Smooth muscle cell (in vitro differentiated cells): ENCODE measurements at regions not wholly inside any gene's neighbourhood (a gene's known extent, or its start where the extent isn't known, plus 50 kb on each side); places are given as distances from the start of the nearest gene placed in this dataset.

Source experiments
- DNase-seq: peaks from one replicate; lab custom pipeline; 2025; ENCODE audit not compliant: unreplicated experiment; lab: John Stamatoyannopoulos, UW
- H2AFZ ChIP-seq: fragments of 200-600 bp; sonication (generic); 2 replicates; pipeline ENCODE4 v1.6.0; 2016; ENCODE audit warnings: antibody characterized with exemption, low read depth, mild to moderate bottlenecking
- H3F3A ChIP-seq: fragments of 200-600 bp; sonication (generic); 2 replicates; pipeline ENCODE4 v1.6.0; 2017; ENCODE audit warnings: antibody characterized with exemption, low read depth
- H3K27ac ChIP-seq: fragments of 200-600 bp; sonication (generic); 2 replicates; pipeline ENCODE4 v1.5.1; 2016; ENCODE audit warnings: low read depth, mild to moderate bottlenecking
- H3K27me3 ChIP-seq: fragments of 200-600 bp; sonication (generic); 2 replicates; pipeline ENCODE4 v1.6.1; 2016; ENCODE audit warnings: low read depth, mild to moderate bottlenecking
- H3K36me3 ChIP-seq: fragments of 200-600 bp; sonication (generic); 2 replicates; pipeline ENCODE4 v1.5.1; 2016; ENCODE audit warnings: low read depth
- H3K4me1 ChIP-seq: fragments of 200-600 bp; sonication (generic); 2 replicates; pipeline ENCODE4 v1.5.1; 2016; ENCODE audit warnings: low read depth
- H3K4me2 ChIP-seq: fragments of 200-600 bp; sonication (generic); 2 replicates; pipeline ENCODE4 v1.6.0; 2016; ENCODE audit warnings: mild to moderate bottlenecking
- H3K4me3 ChIP-seq: fragments of 200-600 bp; sonication (generic); 2 replicates; pipeline ENCODE4 v1.5.1; 2016; ENCODE audit warnings: mild to moderate bottlenecking
- H3K79me2 ChIP-seq: fragments of 200-600 bp; sonication (generic); 2 replicates; pipeline ENCODE4 v1.6.0; 2016; ENCODE audit warnings: low read depth, mild to moderate bottlenecking
- H3K9ac ChIP-seq: fragments of 200-600 bp; sonication (generic); 2 replicates; pipeline ENCODE4 v1.6.0; 2016; ENCODE audit warnings: low read depth
- H3K9me3 ChIP-seq: fragments of 200-600 bp; sonication (generic); replicated peaks from 2 replicates; pipeline ENCODE4 v1.5.1; 2016; ENCODE audit warnings: low read depth
- H4K20me1 ChIP-seq: fragments of 200-600 bp; sonication (generic); 2 replicates; pipeline ENCODE4 v1.6.0; 2016; ENCODE audit warnings: low read depth
- CTCF ChIP-seq: fragments of 200-600 bp; sonication (generic); IDR thresholded peaks from 2 replicates; pipeline ENCODE4 v1.5.1; 2017; ENCODE audit warnings: borderline replicate concordance, mild to moderate bottlenecking, antibody characterized with exemption; ENCODE audit not compliant: insufficient read depth, poor library complexity, severe bottlenecking
- WGBS: methylation state at CpG from one replicate; pipeline ENCODE4 v1.1.7; 2016; ENCODE audit warnings: low lambda C conversion rate; 5-methylcytosine and 5-hydroxymethylcytosine counted together

DNA sequence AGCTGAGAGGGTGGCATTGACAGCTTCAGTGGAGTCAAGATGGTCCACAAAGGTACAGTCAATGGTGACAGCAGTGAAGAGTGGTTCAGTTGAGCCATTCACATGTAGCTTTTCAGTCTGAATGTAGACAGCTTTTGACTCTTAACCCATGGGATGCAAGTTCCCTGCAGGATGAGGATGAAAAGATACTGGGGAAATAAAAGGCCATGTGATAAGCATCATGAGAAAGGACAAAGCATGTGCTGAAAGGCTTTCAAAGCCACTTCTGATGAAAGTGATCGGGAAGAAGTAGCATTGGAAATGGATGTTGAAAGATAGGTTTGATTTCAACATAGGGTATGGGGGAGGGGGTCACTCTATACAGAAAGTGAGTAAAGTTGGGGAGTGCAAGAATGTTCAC, 182.9 kb downstream of the ETS1 start:
- no peak for TF ChIP-seq CTCF
- no peaks in the 10 kb centered on the region for H3K79me2 ChIP-seq
- WGBS, result 84% methylated on average over 1 of the region's 1 CpG
- H4K20me1 ChIP-seq, result no peaks in the 10 kb centered on the region
- H2AFZ ChIP-seq, result no peak overlapping the region
- H3K9ac ChIP-seq, result no peak overlapping the region
- H3K9me3 ChIP-seq, result no peaks in the 10 kb centered on the region
- H3K4me2 ChIP-seq, result no peak overlapping the region
- peaks cover 14% of the 10 kb centered on the region for H3K4me1 ChIP-seq
- H3F3A ChIP-seq, result peaks cover 35% of the 10 kb centered on the region
- no peak overlapping the region for H3K4me3 ChIP-seq
- no peaks in the 10 kb centered on the region for H3K27me3 ChIP-seq
- no peak overlapping the region for H3K27ac ChIP-seq
- no peaks in the 10 kb centered on the region for H3K36me3 ChIP-seq
- DNase-seq, result no peak

DNA sequence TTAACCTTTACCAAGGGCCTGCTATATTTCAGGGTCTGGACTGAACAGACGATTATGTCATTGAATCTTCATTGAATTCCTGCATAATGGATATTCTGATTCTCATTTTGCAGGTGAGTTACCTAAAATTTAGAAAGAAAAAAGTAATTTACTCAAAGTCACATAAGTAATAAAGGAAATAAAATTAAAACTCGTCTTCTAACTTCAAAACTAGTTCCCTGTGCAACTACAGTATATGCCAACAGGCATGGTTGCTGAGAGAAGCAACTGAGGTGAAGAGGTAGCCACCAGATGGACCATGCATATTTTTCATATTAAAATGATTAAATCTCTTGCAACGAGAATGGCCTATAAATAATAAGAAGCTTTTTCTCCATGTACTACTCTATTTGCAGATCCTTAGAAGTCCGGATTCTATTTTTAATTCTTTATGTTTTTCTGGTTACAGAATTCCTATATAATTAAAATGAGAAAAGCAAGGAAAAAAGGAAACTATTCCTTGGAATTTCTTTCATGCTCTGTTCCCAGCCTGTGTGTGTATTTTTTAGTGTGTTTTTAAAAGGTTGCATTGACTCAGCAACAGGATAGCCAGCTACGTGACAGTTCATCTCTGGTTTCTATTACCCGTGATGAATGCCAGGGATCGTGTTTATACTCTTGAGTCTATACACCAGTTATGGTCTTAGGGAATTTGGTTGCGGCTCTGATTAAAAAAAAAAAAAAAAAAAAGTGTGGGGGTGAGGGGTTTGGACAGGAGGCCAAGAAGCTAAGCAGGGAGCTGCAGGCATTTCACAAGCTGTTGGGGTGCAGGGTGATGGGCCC, 186.8 kb downstream of the ETS1 start:
- DNase-seq, result no peak
- H3K27ac ChIP-seq, result peak overlapping the region; percentile 66
- H3K4me2 ChIP-seq, result peak overlapping the region; percentile 48
- no peak overlapping the region for H3K4me3 ChIP-seq
- 50% methylated on average over 8 of the region's 8 CpGs for WGBS
- no peak for TF ChIP-seq CTCF
- H3K9me3 ChIP-seq, result no peaks in the 10 kb centered on the region
- no peak overlapping the region for H3K9ac ChIP-seq
- H2AFZ ChIP-seq, result no peak overlapping the region
- H3K4me1 ChIP-seq, result peaks cover 3% of the 10 kb centered on the region
- no peaks in the 10 kb centered on the region for H3K79me2 ChIP-seq
- peaks cover 11% of the 10 kb centered on the region for H3F3A ChIP-seq
- no peaks in the 10 kb centered on the region for H3K27me3 ChIP-seq
- no peaks in the 10 kb centered on the region for H4K20me1 ChIP-seq
- H3K36me3 ChIP-seq, result no peaks in the 10 kb centered on the region

DNA sequence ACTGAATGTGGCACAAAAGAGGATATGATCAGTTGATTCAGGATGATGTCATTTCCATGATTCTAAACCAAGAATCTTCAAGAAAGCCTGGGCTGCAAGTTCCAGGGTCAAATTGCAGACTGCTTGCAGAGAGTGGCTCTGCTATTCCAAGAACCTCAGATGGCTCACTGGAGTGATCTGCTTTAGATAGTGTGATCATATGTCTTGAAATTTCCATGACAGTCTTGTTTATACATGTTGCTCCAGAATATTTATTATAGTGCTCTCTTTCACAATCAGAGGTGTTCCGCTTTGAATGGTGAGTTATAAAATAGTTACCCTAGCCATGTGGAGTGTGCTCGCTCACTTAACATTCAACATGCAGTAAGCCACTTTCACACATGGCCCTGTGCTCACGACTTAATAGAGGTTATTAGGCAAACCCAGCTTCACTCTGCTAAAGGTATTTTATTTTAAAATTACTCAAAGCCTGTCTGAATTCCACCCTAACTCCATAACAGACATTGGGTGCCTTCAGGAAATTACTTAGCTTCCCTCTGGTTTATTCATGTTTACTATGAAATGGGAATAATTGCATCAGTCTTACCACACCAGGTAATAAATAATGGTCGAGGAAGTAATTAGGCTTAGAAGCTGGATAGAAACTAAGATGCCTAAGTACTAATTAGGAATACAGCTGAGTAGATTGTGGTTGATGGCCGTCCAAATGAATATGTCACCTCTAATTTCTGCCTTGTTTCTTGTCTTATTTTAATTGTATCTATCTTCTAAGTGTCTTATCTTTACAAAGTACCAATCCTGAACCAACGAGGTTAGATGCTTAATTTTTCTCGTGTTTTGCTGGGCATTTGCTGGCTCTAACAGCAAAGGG, 187.9 kb downstream of the ETS1 start:
- Histone ChIP-seq H3K79me2 (no peaks in the 10 kb centered on the region), H3K27ac (peak overlapping the region; percentile 66), H4K20me1 (no peaks in the 10 kb centered on the region), H3K9me3 (no peaks in the 10 kb centered on the region), H3K4me3 (no peak overlapping the region), H3K36me3 (no peaks in the 10 kb centered on the region), H3K9ac (peak overlapping the region; percentile 2), H3K4me2 (peak overlapping the region; percentile 40), H2AFZ (no peak overlapping the region), H3K4me1 (no peaks in the 10 kb centered on the region), H3K27me3 (no peaks in the 10 kb centered on the region), H3F3A (peaks cover 16% of the 10 kb centered on the region)
- TF ChIP-seq CTCF, result no peak
- DNase-seq, result no peak
- WGBS, result 50% methylated on average over 7 of the region's 7 CpGs
